ENCODE measurements at regions not wholly inside any gene's neighbourhood (a gene's known extent, or its start where the extent isn't known, plus 50 kb on each side); places are given as distances from the start of the nearest gene placed in this dataset.

DNA sequence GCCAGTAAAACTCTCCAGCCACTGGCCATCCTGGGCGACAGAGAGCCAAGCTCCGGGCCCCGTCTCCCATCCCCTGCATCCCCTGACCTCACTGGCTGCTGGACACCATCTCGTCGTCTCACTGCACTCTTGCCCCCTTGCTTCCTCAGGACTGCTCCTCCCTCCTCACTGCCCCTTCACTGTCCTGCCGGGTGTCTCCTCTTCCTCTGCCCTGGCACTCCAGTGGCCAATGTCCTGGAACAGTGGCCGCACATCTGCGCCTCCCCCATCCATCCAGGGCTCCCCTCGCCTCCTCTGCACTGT, 800.4 kb downstream of the BRD1 start:
- H3K9me3 ChIP-seq (replicated peaks; ENCODE audit: insufficient read depth, low read length): no peaks in the 10 kb centered on the region
- no peak overlapping the region for H3K4me3 ChIP-seq (ENCODE audit: low read length)
- H3K4me1 ChIP-seq (ENCODE audit: low read length): no peaks in the 10 kb centered on the region
- H2AFZ ChIP-seq (ENCODE audit: low read length): no peak overlapping the region
- no peak overlapping the region for H3K4me2 ChIP-seq (ENCODE audit: low read depth, low read length)
- no peak for DNase-seq
- H3K9me2 ChIP-seq (replicated peaks; ENCODE audit: insufficient read depth, low read length): no peaks in the 10 kb centered on the region
- H3F3A ChIP-seq (ENCODE audit: insufficient read depth, low read length): no peaks in the 10 kb centered on the region
- H4K20me1 ChIP-seq (ENCODE audit: insufficient read depth, low read length): no peaks in the 10 kb centered on the region
- no peaks in the 10 kb centered on the region for H3K79me2 ChIP-seq (ENCODE audit: low read length)
- TF ChIP-seq, protein P1, sequence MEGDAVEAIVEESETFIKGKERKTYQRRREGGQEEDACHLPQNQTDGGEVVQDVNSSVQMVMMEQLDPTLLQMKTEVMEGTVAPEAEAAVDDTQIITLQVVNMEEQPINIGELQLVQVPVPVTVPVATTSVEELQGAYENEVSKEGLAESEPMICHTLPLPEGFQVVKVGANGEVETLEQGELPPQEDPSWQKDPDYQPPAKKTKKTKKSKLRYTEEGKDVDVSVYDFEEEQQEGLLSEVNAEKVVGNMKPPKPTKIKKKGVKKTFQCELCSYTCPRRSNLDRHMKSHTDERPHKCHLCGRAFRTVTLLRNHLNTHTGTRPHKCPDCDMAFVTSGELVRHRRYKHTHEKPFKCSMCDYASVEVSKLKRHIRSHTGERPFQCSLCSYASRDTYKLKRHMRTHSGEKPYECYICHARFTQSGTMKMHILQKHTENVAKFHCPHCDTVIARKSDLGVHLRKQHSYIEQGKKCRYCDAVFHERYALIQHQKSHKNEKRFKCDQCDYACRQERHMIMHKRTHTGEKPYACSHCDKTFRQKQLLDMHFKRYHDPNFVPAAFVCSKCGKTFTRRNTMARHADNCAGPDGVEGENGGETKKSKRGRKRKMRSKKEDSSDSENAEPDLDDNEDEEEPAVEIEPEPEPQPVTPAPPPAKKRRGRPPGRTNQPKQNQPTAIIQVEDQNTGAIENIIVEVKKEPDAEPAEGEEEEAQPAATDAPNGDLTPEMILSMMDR (IDR thresholded peaks at IDR 0.05; ENCODE audit: low read length): no peak
- TF ChIP-seq EZH2 (optimal IDR thresholded peaks at IDR 0.05; ENCODE audit: low read depth, low read length): no peak
- TF ChIP-seq EZH2phosphoT487 (IDR thresholded peaks at IDR 0.05; ENCODE audit: low read length): no peak
- no peaks in the 10 kb centered on the region for H3K36me3 ChIP-seq (replicated peaks; ENCODE audit: insufficient read depth, low read length)
- no peak overlapping the region for H3K27ac ChIP-seq (ENCODE audit: low read length)
- H3K9ac ChIP-seq (ENCODE audit: low read length): no peak overlapping the region
- peaks cover 63% of the 10 kb centered on the region for H3K27me3 ChIP-seq (replicated peaks; ENCODE audit: insufficient read depth, low read length)

DNA sequence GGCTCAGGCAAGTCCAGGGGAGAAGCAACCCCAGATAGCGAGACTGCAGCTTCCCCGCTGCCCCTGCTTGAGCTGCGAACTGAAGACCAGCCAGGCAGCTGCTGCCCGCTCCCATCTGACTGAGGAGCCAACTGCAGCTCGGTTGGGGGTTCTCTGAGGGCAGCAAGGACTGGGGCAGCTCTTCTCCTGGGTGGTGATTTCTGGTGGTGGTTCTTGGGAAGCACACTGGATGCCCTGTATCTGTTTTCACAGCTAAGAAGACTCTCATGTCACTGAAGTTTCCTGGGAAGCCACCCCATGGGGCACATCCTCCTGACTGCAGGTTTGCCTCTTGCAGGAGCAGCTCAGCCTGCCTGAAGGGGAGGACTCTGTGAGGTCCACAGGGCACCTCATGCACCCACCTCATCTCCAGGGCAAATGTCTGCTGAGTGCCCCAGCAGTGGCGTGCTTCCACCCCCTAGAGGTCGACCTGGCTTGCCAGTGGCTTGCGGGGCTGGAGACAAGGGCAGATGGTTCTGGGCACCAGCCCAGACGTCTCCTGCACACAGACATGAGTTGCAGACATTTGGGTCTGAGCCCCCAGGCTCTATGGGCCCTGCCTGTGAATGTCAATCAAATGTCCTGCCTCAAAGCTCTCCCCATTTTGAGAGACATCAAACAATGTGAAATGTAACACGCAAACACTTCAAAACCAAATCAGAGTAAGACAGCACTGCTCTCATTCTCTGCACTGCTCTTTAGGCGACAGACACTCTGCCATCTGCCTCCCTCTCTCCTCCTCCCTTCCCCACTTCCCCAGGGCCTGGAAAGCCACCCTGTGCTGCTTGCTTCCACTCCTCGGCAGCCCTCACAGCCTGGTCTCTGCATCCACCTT, 800.9 kb downstream of the BRD1 start:
- Histone ChIP-seq H3K9me2 (replicated peaks; ENCODE audit: insufficient read depth, low read length) (no peaks in the 10 kb centered on the region), H3K79me2 (ENCODE audit: low read length) (no peaks in the 10 kb centered on the region), H3K36me3 (replicated peaks; ENCODE audit: insufficient read depth, low read length) (no peaks in the 10 kb centered on the region), H2AFZ (ENCODE audit: low read length) (no peak overlapping the region), H3K4me2 (ENCODE audit: low read depth, low read length) (no peak overlapping the region), H3K4me3 (ENCODE audit: low read length) (no peak overlapping the region), H3K9ac (ENCODE audit: low read length) (no peak overlapping the region), H3K4me1 (ENCODE audit: low read length) (no peaks in the 10 kb centered on the region), H3F3A (ENCODE audit: insufficient read depth, low read length) (no peaks in the 10 kb centered on the region), H3K27ac (ENCODE audit: low read length) (no peak overlapping the region), H3K9me3 (replicated peaks; ENCODE audit: insufficient read depth, low read length) (no peaks in the 10 kb centered on the region), H3K27me3 (replicated peaks; ENCODE audit: insufficient read depth, low read length) (peaks cover 68% of the 10 kb centered on the region), H4K20me1 (ENCODE audit: insufficient read depth, low read length) (no peaks in the 10 kb centered on the region)
- TF ChIP-seq EZH2 (optimal IDR thresholded peaks at IDR 0.05; ENCODE audit: low read depth, low read length) (no peak), EZH2phosphoT487 (IDR thresholded peaks at IDR 0.05; ENCODE audit: low read length) (no peak)
- TF ChIP-seq, protein P1 (IDR thresholded peaks at IDR 0.05; ENCODE audit: low read length): no peak
- DNase-seq: no peak

DNA sequence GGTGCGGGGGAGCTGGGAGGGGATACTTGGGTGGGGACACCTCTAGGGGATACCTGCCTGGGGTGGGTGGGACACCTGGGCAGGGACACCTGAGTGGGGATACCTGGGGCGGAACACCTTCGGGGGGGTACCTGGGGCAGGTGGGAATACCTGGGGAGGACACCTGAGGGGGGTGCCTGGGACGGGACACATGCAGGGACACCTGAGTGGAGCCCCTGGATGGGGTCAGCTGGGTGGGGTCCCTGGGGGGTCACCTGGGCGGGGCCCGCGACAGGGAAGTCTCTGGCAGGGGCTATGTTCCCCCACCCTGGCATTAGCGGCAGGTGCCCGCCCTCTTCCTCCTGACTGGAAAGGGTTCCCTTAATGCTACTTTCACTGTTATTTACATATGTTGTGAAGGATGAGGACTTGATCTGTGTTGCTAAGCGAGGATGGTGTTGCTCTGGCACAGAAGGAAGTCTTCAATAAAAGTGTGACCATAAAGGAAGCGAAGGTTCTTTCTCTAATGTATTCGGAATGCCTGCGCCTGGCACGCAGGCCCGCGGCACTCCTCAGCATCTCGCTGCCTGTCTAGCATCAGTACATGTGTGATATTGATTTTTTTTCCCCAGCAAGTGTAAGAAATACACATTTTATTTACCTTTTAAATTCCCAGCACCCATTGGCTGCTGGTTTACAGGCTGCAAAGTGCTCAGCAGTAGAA, 801.7 kb downstream of the BRD1 start:
- H3K9me3 ChIP-seq (replicated peaks; ENCODE audit: insufficient read depth, low read length): no peaks in the 10 kb centered on the region
- H3K4me2 ChIP-seq (ENCODE audit: low read depth, low read length): no peak overlapping the region
- peaks cover 74% of the 10 kb centered on the region for H3K27me3 ChIP-seq (replicated peaks; ENCODE audit: insufficient read depth, low read length)
- no peak overlapping the region for H3K9ac ChIP-seq (ENCODE audit: low read length)
- no peak overlapping the region for H3K4me3 ChIP-seq (ENCODE audit: low read length)
- H3K27ac ChIP-seq (ENCODE audit: low read length): no peak overlapping the region
- H2AFZ ChIP-seq (ENCODE audit: low read length): no peak overlapping the region
- no peak for DNase-seq
- TF ChIP-seq, protein P1 (IDR thresholded peaks at IDR 0.05; ENCODE audit: low read length): no peak
- TF ChIP-seq EZH2 (optimal IDR thresholded peaks at IDR 0.05; ENCODE audit: low read depth, low read length): no peak
- TF ChIP-seq EZH2phosphoT487 (IDR thresholded peaks at IDR 0.05; ENCODE audit: low read length): no peak
- H3K9me2 ChIP-seq (replicated peaks; ENCODE audit: insufficient read depth, low read length): no peaks in the 10 kb centered on the region
- no peaks in the 10 kb centered on the region for H3F3A ChIP-seq (ENCODE audit: insufficient read depth, low read length)
- no peaks in the 10 kb centered on the region for H4K20me1 ChIP-seq (ENCODE audit: insufficient read depth, low read length)
- H3K79me2 ChIP-seq (ENCODE audit: low read length): no peaks in the 10 kb centered on the region
- H3K4me1 ChIP-seq (ENCODE audit: low read length): no peaks in the 10 kb centered on the region
- no peaks in the 10 kb centered on the region for H3K36me3 ChIP-seq (replicated peaks; ENCODE audit: insufficient read depth, low read length)

Data from MM.1S (cell line).